NCI-H2196 (cell line): ENCODE measurements at regions not wholly inside any gene's neighbourhood (a gene's known extent, or its start where the extent isn't known, plus 50 kb on each side); places are given as distances from the start of the nearest gene placed in this dataset.

Experiments
- DNase-seq: peaks from one replicate; lab custom pipeline; 2025; ENCODE audit not compliant: unreplicated experiment; lab: John Stamatoyannopoulos, UW

- DNase-seq, result no peak
These were observed 500.4 kb downstream of the MIAT start for GRCh38 chr22:27157666-27158370.

- DNase-seq, result no peak
These were observed 501.6 kb downstream of the MIAT start for GRCh38 chr22:27159016-27159415.

GRCh38 chr22:27159716-27160295 lies 502.4 kb downstream of the MIAT start:
- no peak for DNase-seq

- no peak for DNase-seq
These were observed 506.1 kb downstream of the MIAT start for GRCh38 chr22:27163162-27164137.

GRCh38 chr22:27164781-27165503 lies 507.6 kb downstream of the MIAT start:
- no peak for DNase-seq

- no peak for DNase-seq
These were observed 511.3 kb downstream of the MIAT start for GRCh38 chr22:27168681-27169080.

- no peak for DNase-seq
These were observed 513.1 kb downstream of the MIAT start for GRCh38 chr22:27170491-27170890.

- DNase-seq, result no peak
These were observed 513.8 kb downstream of the MIAT start for GRCh38 chr22:27171212-27171611.

- DNase-seq, result no peak
These were observed 516.1 kb downstream of the MIAT start for GRCh38 chr22:27173530-27173929.

GRCh38 chr22:27175021-27175838 lies 517.8 kb downstream of the MIAT start:
- no peak for DNase-seq

GRCh38 chr22:27175974-27176373 lies 518.6 kb downstream of the MIAT start:
- no peak for DNase-seq

GRCh38 chr22:27179161-27179560 lies 521.8 kb downstream of the MIAT start:
- DNase-seq, result no peak

GRCh38 chr22:27181537-27181936 lies 524.1 kb downstream of the MIAT start:
- no peak for DNase-seq

- DNase-seq, result no peak
These were observed 526.1 kb downstream of the MIAT start for GRCh38 chr22:27183474-27183873.

- no peak for DNase-seq
These were observed 527.8 kb downstream of the MIAT start for GRCh38 chr22:27185099-27185709.

GRCh38 chr22:27185760-27186302 lies 528.4 kb downstream of the MIAT start:
- DNase-seq, result no peak

GRCh38 chr22:27186643-27187042 lies 529.3 kb downstream of the MIAT start:
- DNase-seq, result no peak

GRCh38 chr22:27192135-27192829 lies 534.9 kb downstream of the MIAT start:
- no peak for DNase-seq

- no peak for DNase-seq
These were observed 535.8 kb downstream of the MIAT start for GRCh38 chr22:27193215-27193614.
